HEK293 (cell line): ENCODE measurements at regions not wholly inside any gene's neighbourhood (a gene's known extent, or its start where the extent isn't known, plus 50 kb on each side); places are given as distances from the start of the nearest gene placed in this dataset.

Experiments used
- CTCF ChIA-PET: fragments of 350-600 bp; formaldehyde crosslinking; extraction: SDS; loops from one replicate; lab custom pipeline; 2021; ENCODE audit warnings: antibody characterized with exemption; lab: Yijun Ruan, JAX
- POLR2A ChIA-PET: fragments of 300-600 bp; formaldehyde crosslinking; extraction: SDS; loops from one replicate; lab custom pipeline; 2020; ENCODE audit warnings: antibody characterized with exemption, inconsistent platforms; lab: Yijun Ruan, JAX
- H3K27ac ChIP-seq: fragments of 200-500 bp; sonication (Bioruptor generic); 2 replicates; pipeline ENCODE4 v1.5.1; 2014; ENCODE audit warnings: low read depth, low read length, control low read depth, inconsistent platforms; ENCODE audit errors: extremely low read depth
- H3K36me3 ChIP-seq, 2 experiments: fragments of 200-500 bp in 1 of 2; sonication (Bioruptor generic) in 1 of 2; 1 replicate in 1 of 2; 2 replicates in 1 of 2; pipeline ENCODE4 v1.5.1; 2014 to 2017; ENCODE audit warnings: inconsistent platforms in 2 of 2, low read length in 2 of 2; ENCODE audit not compliant: control insufficient read depth in 2 of 2, insufficient read depth in 1 of 2
- H3K4me1 ChIP-seq: fragments of 200-500 bp; sonication (Bioruptor generic); 2 replicates; pipeline ENCODE4 v1.5.1; 2014; ENCODE audit warnings: mild to moderate bottlenecking, low read length, inconsistent platforms; ENCODE audit not compliant: control insufficient read depth, insufficient read depth
- H3K4me3 ChIP-seq: 2 replicates; pipeline ENCODE4 v1.5.1; 2011; ENCODE audit warnings: low read depth, mild to moderate bottlenecking, control low read depth, low read length, moderate library complexity
- H3K9me3 ChIP-seq: fragments of 200-500 bp; sonication (Bioruptor generic); 2 replicates; pipeline ENCODE4 v1.5.1; 2014; ENCODE audit warnings: low read depth, low read length, inconsistent platforms; ENCODE audit not compliant: control insufficient read depth, insufficient read depth
- BCL11A ChIP-seq: fragments of 450-650 bp; formaldehyde crosslinking; IDR thresholded peaks from 2 replicates; pipeline ENCODE4 v1.5.1; 2016; ENCODE audit warnings: low read depth, missing biosample characterization, missing genetic modification characterization
- EGR2 ChIP-seq: fragments of 450-650 bp; formaldehyde crosslinking; IDR thresholded peaks from 2 replicates; pipeline ENCODE4 v1.5.1; 2016; ENCODE audit warnings: low read depth, missing biosample characterization, missing genetic modification characterization
- GFI1B ChIP-seq: fragments of 450-650 bp; formaldehyde crosslinking; IDR thresholded peaks from 2 replicates; pipeline ENCODE4 v1.5.1; 2016; ENCODE audit warnings: missing biosample characterization, missing genetic modification characterization
- HOXA7 ChIP-seq: sonication (generic); formaldehyde crosslinking; IDR thresholded peaks from 2 replicates; pipeline ENCODE4 v1.8.1; 2022; ENCODE audit warnings: missing genetic modification reagents, borderline replicate concordance
- PRDM4 ChIP-seq: fragments of 450-650 bp; formaldehyde crosslinking; IDR thresholded peaks from 2 replicates; pipeline ENCODE4 v1.5.1; 2017; ENCODE audit warnings: missing biosample characterization, missing genetic modification characterization
- RBAK ChIP-seq: fragments of 450-650 bp; formaldehyde crosslinking; IDR thresholded peaks from 2 replicates; pipeline ENCODE4 v1.5.1; 2016; ENCODE audit warnings: missing biosample characterization, missing genetic modification characterization
- SP3 ChIP-seq: fragments of 450-650 bp; formaldehyde crosslinking; IDR thresholded peaks from 2 replicates; pipeline ENCODE4 v1.5.1; 2016; ENCODE audit warnings: missing biosample characterization, missing genetic modification characterization
- ZBTB49 ChIP-seq: fragments of 450-650 bp; formaldehyde crosslinking; IDR thresholded peaks from 2 replicates; pipeline ENCODE4 v1.5.1; 2016; ENCODE audit warnings: missing biosample characterization, missing genetic modification characterization, low read depth
- ZNF114 ChIP-seq: fragments of 450-650 bp; formaldehyde crosslinking; IDR thresholded peaks from 2 replicates; pipeline ENCODE4 v1.5.0; 2017; ENCODE audit warnings: missing biosample characterization, missing genetic modification characterization
- ZNF133 ChIP-seq: fragments of 450-650 bp; formaldehyde crosslinking; IDR thresholded peaks from 2 replicates; pipeline ENCODE4 v1.5.1; 2016; ENCODE audit warnings: missing biosample characterization, missing genetic modification characterization
- ZNF146 ChIP-seq: fragments of 450-650 bp; formaldehyde crosslinking; IDR thresholded peaks from 2 replicates; pipeline ENCODE4 v1.5.1; 2016; ENCODE audit warnings: missing biosample characterization, missing genetic modification characterization
- ZNF148 ChIP-seq: fragments of 450-650 bp; formaldehyde crosslinking; IDR thresholded peaks from 2 replicates; pipeline ENCODE4 v1.5.0; 2017; ENCODE audit warnings: missing biosample characterization, missing genetic modification characterization, borderline replicate concordance
- ZNF175 ChIP-seq: fragments of 450-650 bp; formaldehyde crosslinking; IDR thresholded peaks from 2 replicates; pipeline ENCODE4 v1.5.1; 2016; ENCODE audit warnings: missing biosample characterization, missing genetic modification characterization
- ZNF184 ChIP-seq: fragments of 450-650 bp; IDR thresholded peaks from 2 replicates; pipeline ENCODE4 v1.5.1; 2018; ENCODE audit warnings: missing biosample characterization, mild to moderate bottlenecking, missing genetic modification characterization
- ZNF2 ChIP-seq: fragments of 450-650 bp; formaldehyde crosslinking; IDR thresholded peaks from 2 replicates; pipeline ENCODE4 v1.5.1; 2016; ENCODE audit warnings: missing biosample characterization, missing genetic modification characterization
- ZNF223 ChIP-seq: fragments of 450-650 bp; formaldehyde crosslinking; IDR thresholded peaks from 2 replicates; pipeline ENCODE4 v1.5.1; 2016; ENCODE audit warnings: missing biosample characterization, missing genetic modification characterization
- ZNF23 ChIP-seq: fragments of 450-650 bp; formaldehyde crosslinking; IDR thresholded peaks from 2 replicates; pipeline ENCODE4 v1.5.1; 2016; ENCODE audit warnings: missing biosample characterization, missing genetic modification characterization, borderline replicate concordance
- ZNF501 ChIP-seq: fragments of 450-650 bp; formaldehyde crosslinking; IDR thresholded peaks from 2 replicates; pipeline ENCODE4 v1.5.1; 2016; ENCODE audit warnings: missing biosample characterization, missing genetic modification characterization
- ZNF544 ChIP-seq: fragments of 450-650 bp; formaldehyde crosslinking; IDR thresholded peaks from 2 replicates; pipeline ENCODE4 v1.5.0; 2017; ENCODE audit warnings: missing biosample characterization, missing genetic modification characterization
- ZNF585B ChIP-seq: fragments of 450-650 bp; formaldehyde crosslinking; IDR thresholded peaks from 2 replicates; pipeline ENCODE4 v1.5.1; 2016; ENCODE audit warnings: missing biosample characterization, missing genetic modification characterization
- ZNF610 ChIP-seq: fragments of 450-650 bp; formaldehyde crosslinking; IDR thresholded peaks from 2 replicates; pipeline ENCODE4 v1.5.1; 2016; ENCODE audit warnings: missing biosample characterization, missing genetic modification characterization, borderline replicate concordance
- ZNF623 ChIP-seq: fragments of 450-650 bp; formaldehyde crosslinking; IDR thresholded peaks from 2 replicates; pipeline ENCODE4 v1.5.1; 2016; ENCODE audit warnings: missing biosample characterization, missing genetic modification characterization
- ZNF629 ChIP-seq: fragments of 450-650 bp; formaldehyde crosslinking; IDR thresholded peaks from 2 replicates; pipeline ENCODE4 v1.5.1; 2017; ENCODE audit warnings: missing biosample characterization, missing genetic modification characterization
- ZNF670 ChIP-seq: fragments of 450-650 bp; formaldehyde crosslinking; IDR thresholded peaks from 2 replicates; pipeline ENCODE4 v1.5.1; 2016; ENCODE audit warnings: missing biosample characterization, missing genetic modification characterization, low read depth
- ZNF776 ChIP-seq: fragments of 450-650 bp; formaldehyde crosslinking; IDR thresholded peaks from 2 replicates; pipeline ENCODE4 v1.5.0; 2017; ENCODE audit warnings: missing biosample characterization, missing genetic modification characterization, borderline replicate concordance
- ZNF830 ChIP-seq: fragments of 450-650 bp; IDR thresholded peaks from 2 replicates; pipeline ENCODE4 v1.5.0; 2018; ENCODE audit warnings: missing biosample characterization, missing genetic modification characterization, low read depth, mild to moderate bottlenecking, moderate library complexity
- ZSCAN23 ChIP-seq: fragments of 450-650 bp; formaldehyde crosslinking; IDR thresholded peaks from 2 replicates; pipeline ENCODE4 v1.5.1; 2016; ENCODE audit warnings: missing biosample characterization, missing genetic modification characterization

GRCh38 chr5:82336226-82336958 lies 58.2 kb upstream of the RPS23 start:
- Histone ChIP-seq H3K4me1 (no peaks in the 10 kb centered on the region), H3K9me3 (no peaks in the 10 kb centered on the region), H3K36me3 (no peaks in the 10 kb centered on the region), H3K4me3 (no peak overlapping the region), H3K27ac (no peak overlapping the region)
- POLR2A ChIA-PET = no interaction called here
- CTCF ChIA-PET = interaction anchor here (0.6 to 0.7 kb wide), 3 partner anchors 36 to 1135 kb away, joined by 3 read pairs; partner anchors contain the start of gene VCAN
- TF ChIP-seq ZNF148 (no peak), ZNF544 (tag by site-specific recombination) (no peak), ZNF623 (tag by site-specific recombination) (no peak), ZNF776 (no peak), GFI1B (no peak), RBAK (tag by site-specific recombination) (no peak), ZNF175 (tag by site-specific recombination) (no peak), ZNF146 (tag by site-specific recombination) (no peak), ZNF114 (tag by site-specific recombination) (no peak)

DNA sequence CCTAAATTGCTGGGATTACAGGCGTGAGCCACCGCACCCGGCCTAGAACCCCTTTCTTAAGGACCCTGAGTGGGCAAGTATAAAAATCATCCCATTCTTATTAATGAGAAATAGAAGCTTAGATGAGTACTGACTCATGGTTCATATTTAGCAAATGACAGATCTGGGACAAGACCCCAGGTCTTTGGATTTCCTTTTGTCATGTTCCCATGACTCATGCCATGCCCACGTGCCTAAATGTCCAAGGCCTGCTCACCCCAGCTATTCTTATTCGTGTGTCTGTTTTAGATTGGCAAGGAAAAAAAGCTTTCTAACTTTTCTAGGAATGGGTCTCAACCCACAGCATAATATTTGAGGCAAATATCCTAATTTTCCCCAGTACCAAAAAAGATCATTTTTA lies 57.7 kb upstream of the RPS23 start:
- Histone ChIP-seq H3K36me3 (no peaks in the 10 kb centered on the region), H3K4me1 (no peaks in the 10 kb centered on the region), H3K27ac (no peak overlapping the region), H3K9me3 (no peaks in the 10 kb centered on the region), H3K4me3 (no peak overlapping the region)
- CTCF ChIA-PET = no interaction called here
- POLR2A ChIA-PET = no interaction called here
- TF ChIP-seq ZNF223 (tag by site-specific recombination) = no peak
- no peak for TF ChIP-seq ZNF830 (tag by site-specific recombination)
- TF ChIP-seq ZNF184 (tag by site-specific recombination) = no peak
- TF ChIP-seq ZSCAN23 (tag by site-specific recombination) = no peak
- no peak for TF ChIP-seq HOXA7 (CRISPR knock-in tag)

GRCh38 chr5:82334856-82335255 lies 56.7 kb upstream of the RPS23 start:
- CTCF ChIA-PET = interaction anchor here (0.6 to 1.0 kb wide), 4 partner anchors 15 to 311 kb away, joined by 3 to 4 read pairs (median 3); no protein-coding TSS in a partner anchor
- no peak overlapping the region for H3K4me3 ChIP-seq
- H3K4me1 ChIP-seq = no peaks in the 10 kb centered on the region
- H3K27ac ChIP-seq = no peak overlapping the region
- POLR2A ChIA-PET = no interaction called here
- H3K36me3 ChIP-seq = no peaks in the 10 kb centered on the region
- no peaks in the 10 kb centered on the region for H3K9me3 ChIP-seq
- TF ChIP-seq ZNF114 (tag by site-specific recombination) = no peak
- no peak for TF ChIP-seq ZNF629 (tag by site-specific recombination)
- TF ChIP-seq BCL11A = no peak
- TF ChIP-seq SP3 (tag by site-specific recombination) = no peak
- no peak for TF ChIP-seq ZNF610 (tag by site-specific recombination)
- TF ChIP-seq EGR2 (tag by site-specific recombination) = no peak
- TF ChIP-seq PRDM4 (tag by site-specific recombination) = no peak
- no peak for TF ChIP-seq ZNF23 (tag by site-specific recombination)
- TF ChIP-seq ZNF2 = no peak
- TF ChIP-seq ZNF585B (tag by site-specific recombination) = no peak
- no peak for TF ChIP-seq ZNF133 (tag by site-specific recombination)
- no peak for TF ChIP-seq ZNF501
- TF ChIP-seq ZBTB49 (tag by site-specific recombination) = no peak
- TF ChIP-seq ZNF670 (tag by site-specific recombination) = no peak
